ENCODE measurements at regions not wholly inside any gene's neighbourhood (a gene's known extent, or its start where the extent isn't known, plus 50 kb on each side); places are given as distances from the start of the nearest gene placed in this dataset.
"Not testable (repeated sequence)": the region's sequence is repeated elsewhere in the genome, so short reads cannot be mapped to it uniquely, and the experiment has no call there.

DNA sequence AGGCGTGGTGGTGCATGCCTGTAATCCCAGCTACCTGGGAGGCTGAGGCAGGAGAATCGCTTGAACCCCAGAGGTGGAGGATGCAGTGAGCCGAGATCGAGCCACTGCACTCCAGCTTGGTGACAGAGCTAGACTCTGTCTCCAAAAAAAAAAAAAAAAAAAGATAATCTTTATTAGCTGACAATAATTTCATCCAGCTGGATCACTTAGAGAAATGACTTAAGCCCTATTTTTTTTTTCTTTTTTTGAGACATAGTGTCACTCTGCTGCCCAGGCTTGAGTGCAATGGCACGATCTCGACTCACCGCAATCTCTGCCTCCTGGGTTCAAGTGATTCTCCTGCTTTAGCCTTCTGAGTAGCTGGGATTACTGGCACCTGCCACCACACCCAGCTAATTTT is 51.6 kb upstream of the MAP4K4 start:
- WGBS, result 93% methylated on average over 5 of the region's 7 CpGs
- not testable (repeated sequence) for H3K9me3 ChIP-seq (ENCODE audit: control insufficient read depth, low read length); H3K36me3 ChIP-seq (ENCODE audit: control insufficient read depth in 1 of 2, insufficient read depth in 2 of 2, low read depth in 1 of 2, low read length in 2 of 2); H3K18ac ChIP-seq (ENCODE audit: low read depth in 1 of 2, low read length in 2 of 2); H2BK120ac ChIP-seq (ENCODE audit: low read depth, low read length); H2BK12ac ChIP-seq (ENCODE audit: low read length in 2 of 2); H2BK5ac ChIP-seq (ENCODE audit: low read depth, low read length, poor library complexity, severe bottlenecking); H2BK15ac ChIP-seq (ENCODE audit: low read depth, poor library complexity, severe bottlenecking); DNase-seq; H3K4me1 ChIP-seq (ENCODE audit: control insufficient read depth, insufficient read depth, low read depth, low read length); H2AFZ ChIP-seq (ENCODE audit: low read depth, low read length); H3K79me1 ChIP-seq (replicated peaks; ENCODE audit: low read length, poor library complexity, severe bottlenecking); H3K23ac ChIP-seq (ENCODE audit: low read length in 2 of 2); H3K4ac ChIP-seq (ENCODE audit: low read depth in 1 of 2, low read length in 2 of 2); H3K4me3 ChIP-seq (ENCODE audit: insufficient read depth in 1 of 2, low read depth in 1 of 2, low read length in 2 of 2); H4K8ac ChIP-seq (ENCODE audit: low read length); H3K27ac ChIP-seq (ENCODE audit: low read length, poor library complexity, severe bottlenecking); H3K27me3 ChIP-seq (ENCODE audit: control insufficient read depth in 1 of 2, insufficient read depth in 1 of 2, low read length in 2 of 2); H2AK5ac ChIP-seq (ENCODE audit: low read length, severe bottlenecking); H3K4me2 ChIP-seq (ENCODE audit: low read length, poor library complexity, severe bottlenecking); H3K14ac ChIP-seq (ENCODE audit: low read length in 2 of 2); H3K9ac ChIP-seq (ENCODE audit: low read length); H4K91ac ChIP-seq (ENCODE audit: low read length)

DNA sequence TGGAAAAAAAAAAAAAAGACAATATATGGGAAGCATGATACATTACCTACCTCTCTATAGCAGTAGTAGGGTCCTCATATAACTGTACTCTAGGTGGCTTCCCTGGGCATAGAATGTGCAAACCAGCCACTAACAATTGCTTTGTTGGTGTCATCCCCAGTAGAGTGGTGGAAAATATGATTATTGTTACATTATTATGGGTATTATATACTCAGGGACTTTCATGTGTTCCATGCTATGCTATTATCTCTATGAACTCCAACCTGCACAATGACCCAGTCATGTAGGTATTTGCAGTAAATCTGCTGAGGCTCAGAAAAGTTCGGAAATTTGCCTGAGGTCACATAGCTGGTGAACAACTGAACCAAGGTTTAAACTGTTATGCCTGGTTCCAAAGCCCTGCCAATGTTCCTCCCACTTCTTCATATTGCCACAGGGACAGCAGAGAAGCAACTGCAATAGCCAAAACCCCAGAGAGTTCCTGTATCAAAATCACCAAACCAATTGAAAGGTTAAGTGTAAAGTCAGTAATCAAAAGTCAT is 52.6 kb upstream of the MAP4K4 start:
- Histone ChIP-seq H3K27ac (ENCODE audit: low read length, poor library complexity, severe bottlenecking) (no peak overlapping the region), H3K36me3 (ENCODE audit: control insufficient read depth in 1 of 2, insufficient read depth in 2 of 2, low read depth in 1 of 2, low read length in 2 of 2) (no peaks in the 10 kb centered on the region), H3K4me2 (ENCODE audit: low read length, poor library complexity, severe bottlenecking) (no peak overlapping the region), H2BK12ac (ENCODE audit: low read length in 2 of 2) (no peak overlapping the region), H3K14ac (ENCODE audit: low read length in 2 of 2) (no peak overlapping the region), H2BK15ac (ENCODE audit: low read depth, poor library complexity, severe bottlenecking) (no peak overlapping the region), H3K27me3 (ENCODE audit: control insufficient read depth in 1 of 2, insufficient read depth in 1 of 2, low read length in 2 of 2) (no peaks in the 10 kb centered on the region), H3K9me3 (ENCODE audit: control insufficient read depth, low read length) (no peaks in the 10 kb centered on the region), H3K4me3 (ENCODE audit: insufficient read depth in 1 of 2, low read depth in 1 of 2, low read length in 2 of 2) (no peak overlapping the region), H2AK5ac (ENCODE audit: low read length, severe bottlenecking) (no peak overlapping the region), H4K91ac (ENCODE audit: low read length) (no peak overlapping the region), H2AFZ (ENCODE audit: low read depth, low read length) (no peak overlapping the region), H3K18ac (ENCODE audit: low read depth in 1 of 2, low read length in 2 of 2) (no peak overlapping the region), H3K4ac (ENCODE audit: low read depth in 1 of 2, low read length in 2 of 2) (no peak overlapping the region), H4K8ac (ENCODE audit: low read length) (no peak overlapping the region), H3K4me1 (ENCODE audit: control insufficient read depth, insufficient read depth, low read depth, low read length) (no peaks in the 10 kb centered on the region), H3K9ac (ENCODE audit: low read length) (no peak overlapping the region), H2BK5ac (ENCODE audit: low read depth, low read length, poor library complexity, severe bottlenecking) (no peak overlapping the region), H3K23ac (ENCODE audit: low read length in 2 of 2) (no peak overlapping the region), H2BK120ac (ENCODE audit: low read depth, low read length) (no peak overlapping the region), H3K79me1 (replicated peaks; ENCODE audit: low read length, poor library complexity, severe bottlenecking) (no peaks in the 10 kb centered on the region)
- no peak for DNase-seq
- WGBS, result 94% methylated on average over 1 of the region's 1 CpG

- H3K4me1 ChIP-seq (ENCODE audit: control insufficient read depth, insufficient read depth, low read depth, low read length), result no peaks in the 10 kb centered on the region
- H2BK15ac ChIP-seq (ENCODE audit: low read depth, poor library complexity, severe bottlenecking), result no peak overlapping the region
- H3K79me1 ChIP-seq (replicated peaks; ENCODE audit: low read length, poor library complexity, severe bottlenecking), result no peaks in the 10 kb centered on the region
- no peak overlapping the region for H4K91ac ChIP-seq (ENCODE audit: low read length)
- no peak overlapping the region for H3K4me2 ChIP-seq (ENCODE audit: low read length, poor library complexity, severe bottlenecking)
- H3K18ac ChIP-seq (ENCODE audit: low read depth in 1 of 2, low read length in 2 of 2), result no peak overlapping the region
- H3K27me3 ChIP-seq (ENCODE audit: control insufficient read depth in 1 of 2, insufficient read depth in 1 of 2, low read length in 2 of 2), result no peaks in the 10 kb centered on the region
- H2AK5ac ChIP-seq (ENCODE audit: low read length, severe bottlenecking), result no peak overlapping the region
- no peak overlapping the region for H3K14ac ChIP-seq (ENCODE audit: low read length in 2 of 2)
- H2BK5ac ChIP-seq (ENCODE audit: low read depth, low read length, poor library complexity, severe bottlenecking), result no peak overlapping the region
- no peak overlapping the region for H2BK12ac ChIP-seq (ENCODE audit: low read length in 2 of 2)
- H3K4me3 ChIP-seq (ENCODE audit: insufficient read depth in 1 of 2, low read depth in 1 of 2, low read length in 2 of 2), result no peak overlapping the region
- H3K27ac ChIP-seq (ENCODE audit: low read length, poor library complexity, severe bottlenecking), result no peak overlapping the region
- H3K36me3 ChIP-seq (ENCODE audit: control insufficient read depth in 1 of 2, insufficient read depth in 2 of 2, low read depth in 1 of 2, low read length in 2 of 2), result no peaks in the 10 kb centered on the region
- H3K4ac ChIP-seq (ENCODE audit: low read depth in 1 of 2, low read length in 2 of 2), result no peak overlapping the region
- H4K8ac ChIP-seq (ENCODE audit: low read length), result no peak overlapping the region
- H3K9ac ChIP-seq (ENCODE audit: low read length), result no peak overlapping the region
- H3K23ac ChIP-seq (ENCODE audit: low read length in 2 of 2), result no peak overlapping the region
- H2AFZ ChIP-seq (ENCODE audit: low read depth, low read length), result no peak overlapping the region
- no peak for DNase-seq
- no peak overlapping the region for H2BK120ac ChIP-seq (ENCODE audit: low read depth, low read length)
- H3K9me3 ChIP-seq (ENCODE audit: control insufficient read depth, low read length), result no peaks in the 10 kb centered on the region
- WGBS, result 93% methylated on average over 1 of the region's 1 CpG
These were observed 54.4 kb upstream of the MAP4K4 start for GRCh38 chr2:101643004-101643524.

DNA sequence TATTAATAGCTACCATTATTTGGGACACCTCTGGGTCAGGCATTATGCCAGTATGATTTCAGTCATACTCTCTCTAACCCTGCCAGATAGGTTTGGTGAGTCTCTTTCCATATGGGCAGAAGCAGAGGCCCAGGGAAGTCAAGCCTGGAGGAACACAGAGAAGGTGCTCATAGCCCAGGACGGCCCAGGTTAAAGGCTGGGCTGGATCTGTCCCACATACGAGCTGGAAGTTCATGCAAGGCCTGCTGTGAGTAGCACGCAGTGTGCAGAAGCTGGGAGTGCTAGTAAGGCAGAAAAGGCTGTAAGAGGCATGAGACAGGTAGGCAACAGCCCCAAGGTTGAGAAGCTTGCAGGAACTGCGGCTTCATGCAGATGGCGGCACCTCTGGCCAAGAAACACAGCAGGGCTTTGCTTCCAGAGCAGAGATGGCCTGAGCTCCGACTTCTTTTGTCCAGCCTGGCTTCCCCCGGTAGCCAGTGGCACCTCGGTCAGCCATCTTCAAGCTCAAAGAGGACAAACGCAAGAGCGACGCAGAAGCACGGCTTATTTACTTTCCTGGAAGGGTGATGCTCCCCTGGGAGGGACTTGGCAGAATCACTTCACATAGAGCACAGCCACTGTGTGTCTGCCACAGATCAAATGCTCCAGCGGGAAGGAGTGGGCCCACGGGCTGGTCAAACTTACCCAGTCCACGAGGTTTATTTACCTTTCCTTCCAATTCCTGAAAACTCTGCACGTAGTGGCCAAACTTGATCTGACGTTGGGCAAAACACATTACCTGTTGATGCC is 58.5 kb upstream of the MAP4K4 start:
- no peak overlapping the region for H2BK120ac ChIP-seq (ENCODE audit: low read depth, low read length)
- H3K9me3 ChIP-seq (ENCODE audit: control insufficient read depth, low read length), result no peaks in the 10 kb centered on the region
- H3K18ac ChIP-seq (ENCODE audit: low read depth in 1 of 2, low read length in 2 of 2), result no peak overlapping the region
- H4K91ac ChIP-seq (ENCODE audit: low read length), result no peak overlapping the region
- H3K27me3 ChIP-seq (ENCODE audit: control insufficient read depth in 1 of 2, insufficient read depth in 1 of 2, low read length in 2 of 2), result no peaks in the 10 kb centered on the region
- no peak overlapping the region for H3K27ac ChIP-seq (ENCODE audit: low read length, poor library complexity, severe bottlenecking)
- H3K4me1 ChIP-seq (ENCODE audit: control insufficient read depth, insufficient read depth, low read depth, low read length), result no peaks in the 10 kb centered on the region
- H2AK5ac ChIP-seq (ENCODE audit: low read length, severe bottlenecking), result no peak overlapping the region
- no peak overlapping the region for H2BK12ac ChIP-seq (ENCODE audit: low read length in 2 of 2)
- 93% methylated on average over 17 of the region's 17 CpGs for WGBS
- H4K8ac ChIP-seq (ENCODE audit: low read length), result no peak overlapping the region
- H3K4me2 ChIP-seq (ENCODE audit: low read length, poor library complexity, severe bottlenecking), result no peak overlapping the region
- no peaks in the 10 kb centered on the region for H3K36me3 ChIP-seq (ENCODE audit: control insufficient read depth in 1 of 2, insufficient read depth in 2 of 2, low read depth in 1 of 2, low read length in 2 of 2)
- no peak for DNase-seq
- H3K4ac ChIP-seq (ENCODE audit: low read depth in 1 of 2, low read length in 2 of 2), result no peak overlapping the region
- no peak overlapping the region for H3K9ac ChIP-seq (ENCODE audit: low read length)
- no peak overlapping the region for H3K23ac ChIP-seq (ENCODE audit: low read length in 2 of 2)
- no peaks in the 10 kb centered on the region for H3K79me1 ChIP-seq (replicated peaks; ENCODE audit: low read length, poor library complexity, severe bottlenecking)
- H2BK5ac ChIP-seq (ENCODE audit: low read depth, low read length, poor library complexity, severe bottlenecking), result no peak overlapping the region
- no peak overlapping the region for H2AFZ ChIP-seq (ENCODE audit: low read depth, low read length)
- H2BK15ac ChIP-seq (ENCODE audit: low read depth, poor library complexity, severe bottlenecking), result no peak overlapping the region
- no peak overlapping the region for H3K4me3 ChIP-seq (ENCODE audit: insufficient read depth in 1 of 2, low read depth in 1 of 2, low read length in 2 of 2)
- peak overlapping the region in 1 of 2 experiments; percentile 22 for H3K14ac ChIP-seq (ENCODE audit: low read length in 2 of 2)
